HepG2 (cell line): ENCODE measurements at regions not wholly inside any gene's neighbourhood (a gene's known extent, or its start where the extent isn't known, plus 50 kb on each side); places are given as distances from the start of the nearest gene placed in this dataset.

ENCODE experiments used
- ARID4A ChIP-seq: sonication (generic); formaldehyde crosslinking; IDR thresholded peaks from 2 replicates; pipeline ENCODE4 v1.5.0; 2020; ENCODE audit warnings: mild to moderate bottlenecking, missing genetic modification reagents, borderline replicate concordance
- BRCA1 ChIP-seq: sonication (generic); formaldehyde crosslinking; IDR thresholded peaks from 2 replicates; pipeline ENCODE4 v1.4.0; 2020; ENCODE audit warnings: missing genetic modification reagents
- DNMT1 ChIP-seq: sonication (generic); formaldehyde crosslinking; IDR thresholded peaks from 2 replicates; pipeline ENCODE4 v1.5.1; 2020; ENCODE audit warnings: mild to moderate bottlenecking, missing genetic modification reagents
- HDAC1 ChIP-seq: sonication (generic); formaldehyde crosslinking; IDR thresholded peaks from 2 replicates; pipeline ENCODE4 v1.5.1; 2020; ENCODE audit warnings: mild to moderate bottlenecking, missing genetic modification reagents
- MED8 ChIP-seq: sonication (generic); formaldehyde crosslinking; IDR thresholded peaks from 2 replicates; pipeline ENCODE4 v1.8.1; 2023; ENCODE audit warnings: mild to moderate bottlenecking, missing genetic modification reagents; ENCODE audit not compliant: insufficient replicate concordance
- MLX ChIP-seq: IDR thresholded peaks from 2 replicates; pipeline ENCODE4 v1.6.1; 2016
- NPAS2 ChIP-seq: sonication (generic); formaldehyde crosslinking; IDR thresholded peaks from 2 replicates; pipeline ENCODE4 v1.8.0; 2022; ENCODE audit warnings: mild to moderate bottlenecking, missing genetic modification reagents, borderline replicate concordance
- NRL ChIP-seq: sonication (generic); formaldehyde crosslinking; IDR thresholded peaks from 2 replicates; pipeline ENCODE4 v1.5.0; 2020; ENCODE audit warnings: missing genetic modification reagents, mild to moderate bottlenecking, moderate library complexity, borderline replicate concordance
- SP140L ChIP-seq: sonication (generic); formaldehyde crosslinking; IDR thresholded peaks from 2 replicates; pipeline ENCODE4 v1.4.0; 2020; ENCODE audit warnings: missing genetic modification reagents, borderline replicate concordance
- SP2 ChIP-seq: sonication (generic); formaldehyde crosslinking; IDR thresholded peaks from 2 replicates; pipeline ENCODE4 v1.5.1; 2020; ENCODE audit warnings: mild to moderate bottlenecking, missing genetic modification reagents
- STAG1 ChIP-seq: sonication (generic); formaldehyde crosslinking; IDR thresholded peaks from 2 replicates; pipeline ENCODE4 v1.4.0; 2020; ENCODE audit warnings: missing genetic modification reagents
- TCF12 ChIP-seq, 2 experiments: fragments of 450-650 bp in 1 of 2; sonication (generic) in 1 of 2; formaldehyde crosslinking in 1 of 2; IDR thresholded peaks; 2 replicates each; pipeline versions ENCODE4 v1.6.1 to v1.8.0; 2017 to 2022; ENCODE audit warnings: antibody characterized with exemption in 1 of 2, mild to moderate bottlenecking in 1 of 2, missing genetic modification reagents in 1 of 2, moderate library complexity in 1 of 2
- TEF ChIP-seq: sonication (generic); formaldehyde crosslinking; IDR thresholded peaks from 2 replicates; pipeline ENCODE4 v1.5.0; 2020; ENCODE audit warnings: missing genetic modification reagents
- THAP11 ChIP-seq: IDR thresholded peaks from 2 replicates; pipeline ENCODE4 v1.6.1; 2016; ENCODE audit warnings: missing biosample characterization, missing genetic modification reagents
- U2AF1 ChIP-seq: fragments of 200-400 bp; formaldehyde crosslinking; optimal IDR thresholded peaks from 2 replicates; pipeline ENCODE3; 2017; ENCODE audit warnings: mild to moderate bottlenecking, low read depth, low read length
- WIZ ChIP-seq: sonication (generic); formaldehyde crosslinking; IDR thresholded peaks from 2 replicates; pipeline ENCODE4 v1.5.1; 2020; ENCODE audit warnings: mild to moderate bottlenecking, missing genetic modification reagents
- ZNF136 ChIP-seq: sonication (generic); formaldehyde crosslinking; IDR thresholded peaks from 2 replicates; pipeline ENCODE4 v1.8.1; 2022; ENCODE audit warnings: low read depth, mild to moderate bottlenecking, moderate library complexity, missing genetic modification reagents
- ZNF17 ChIP-seq: sonication (generic); formaldehyde crosslinking; IDR thresholded peaks from 2 replicates; pipeline ENCODE4 v1.5.0; 2020; ENCODE audit warnings: mild to moderate bottlenecking, missing genetic modification reagents
- ZNF282 ChIP-seq: fragments of 450-650 bp; IDR thresholded peaks from 2 replicates; pipeline ENCODE4 v1.6.1; 2018; ENCODE audit not compliant: partially characterized antibody
- ZNF296 ChIP-seq: sonication (generic); formaldehyde crosslinking; conservative IDR thresholded peaks from 2 replicates; pipeline ENCODE4 v1.5.0; 2020; ENCODE audit warnings: mild to moderate bottlenecking, missing genetic modification reagents
- ZNF33A ChIP-seq: sonication (generic); formaldehyde crosslinking; IDR thresholded peaks from 2 replicates; pipeline ENCODE4 v1.5.1; 2020; ENCODE audit warnings: missing genetic modification reagents, mild to moderate bottlenecking, moderate library complexity, borderline replicate concordance
- ZNF383 ChIP-seq: sonication (generic); formaldehyde crosslinking; IDR thresholded peaks from 2 replicates; pipeline ENCODE4 v1.4.0; 2020; ENCODE audit warnings: missing genetic modification reagents, mild to moderate bottlenecking, borderline replicate concordance
- ZNF639 ChIP-seq: conservative IDR thresholded peaks from 2 replicates; pipeline ENCODE4 v1.6.1; 2018; ENCODE audit warnings: missing genetic modification reagents
- ZNF780A ChIP-seq: sonication (generic); formaldehyde crosslinking; IDR thresholded peaks from 2 replicates; pipeline ENCODE4 v1.8.0; 2022; ENCODE audit warnings: mild to moderate bottlenecking, missing genetic modification reagents, moderate library complexity

- TF ChIP-seq ARID4A (CRISPR knock-in tag) (peak; percentile 45; the same call in 1 of the 2 replicates), NPAS2 (no peak), TCF12 (IDR thresholded peaks at IDR 0.05) (no peak), TCF12 (CRISPR knock-in tag; IDR thresholded peaks at IDR 0.05) (0 out of 2 replicates have a peak, but pooled peaks have one; percentile 33), WIZ (CRISPR knock-in tag) (no peak), ZNF282 (no peak), MLX (CRISPR knock-in tag) (peak; percentile 100), HDAC1 (CRISPR knock-in tag) (peak; percentile 82), U2AF1 (no peak), NRL (CRISPR knock-in tag) (no peak), ZNF33A (peak; percentile 78; the same call in 1 of the 2 replicates), ZNF136 (CRISPR knock-in tag) (no peak), ZNF780A (CRISPR knock-in tag) (no peak), TEF (CRISPR knock-in tag) (peak; percentile 92), ZNF383 (no peak), BRCA1 (CRISPR knock-in tag) (0 out of 2 replicates have a peak, but pooled peaks have one; percentile 26), MED8 (CRISPR knock-in tag) (no peak), SP140L (CRISPR knock-in tag) (no peak), DNMT1 (CRISPR knock-in tag) (no peak), STAG1 (CRISPR knock-in tag) (peak; percentile 18), ZNF639 (CRISPR knock-in tag) (0 out of 2 replicates have a peak, but pooled peaks have one; percentile 19), SP2 (CRISPR knock-in tag) (no peak), THAP11 (CRISPR knock-in tag) (peak; percentile 77), ZNF296 (CRISPR knock-in tag) (no peak), ZNF17 (CRISPR knock-in tag) (no peak)
Measured at GRCh38 chr7:131057015-131057793, 270.5 kb upstream of the MKLN1 start (continued).
